ENCODE measurements at regions not wholly inside any gene's neighbourhood (a gene's known extent, or its start where the extent isn't known, plus 50 kb on each side); places are given as distances from the start of the nearest gene placed in this dataset.
A peak's percentile ranks its signal among the peaks of the same experiment; 100 is the strongest.
"Not testable (repeated sequence)": the region's sequence is repeated elsewhere in the genome, so short reads cannot be mapped to it uniquely, and the experiment has no call there.

- Histone ChIP-seq H3K4me3 (no peak overlapping the region), H3K9me3 (no peaks in the 10 kb centered on the region), H3K4me1 (peaks cover 38% of the 10 kb centered on the region), H3K27me3 (no peaks in the 10 kb centered on the region), H3K36me3 (ENCODE audit: low read depth, missing control alignments) (no peaks in the 10 kb centered on the region), H3K27ac (peak overlapping the region in 1 of 2 donors; percentile 47)
- intact Hi-C loops (cut with DNase I; ENCODE audit: low total_unique reads), result no loop called here
- WGBS, 2 donors, result 48 to 49% methylated on average over 7 of the region's 7 CpGs
- peak; percentile 42 for DNase-seq
- no peak for TF ChIP-seq POLR2A (IDR thresholded peaks at IDR 0.05)
- TF ChIP-seq CTCF (IDR thresholded peaks at IDR 0.05), result no peak
Observed at GRCh38 chr1:94755675-94756074, 64.5 kb upstream of the SLC44A3 start.

- DNase-seq; H3K4me3 ChIP-seq; intact Hi-C loops (cut with DNase I; ENCODE audit: low total_unique reads); H3K27me3 ChIP-seq; H3K36me3 ChIP-seq (ENCODE audit: low read depth, missing control alignments); H3K9me3 ChIP-seq: not testable (repeated sequence)
- WGBS, 2 donors, result 67 to 76% methylated on average over 3 of the region's 3 CpGs
- Histone ChIP-seq H3K4me1 (peaks cover 38% of the 10 kb centered on the region), H3K27ac (peak overlapping the region in 1 of 2 donors; percentile 47)
Observed at GRCh38 chr1:94755016-94755415, 65.1 kb upstream of the SLC44A3 start.

- Histone ChIP-seq H3K4me3 (no peak overlapping the region), H3K36me3 (ENCODE audit: low read depth, missing control alignments) (no peaks in the 10 kb centered on the region), H3K27me3 (no peaks in the 10 kb centered on the region), H3K4me1 (peaks cover 38% of the 10 kb centered on the region), H3K27ac (peak overlapping the region; percentile 21 to 47), H3K9me3 (no peaks in the 10 kb centered on the region)
- intact Hi-C loops (cut with DNase I; ENCODE audit: low total_unique reads), result no loop called here
- WGBS, 2 donors, result 54 to 78% methylated on average over 4 of the region's 4 CpGs
- no peak for TF ChIP-seq POLR2A (IDR thresholded peaks at IDR 0.05)
- no peak for TF ChIP-seq CTCF (IDR thresholded peaks at IDR 0.05)
- DNase-seq, result no peak
Observed at GRCh38 chr1:94754570-94754969, 65.6 kb upstream of the SLC44A3 start.

GRCh38 chr1:94754095-94754494 lies 66.1 kb upstream of the SLC44A3 start:
- intact Hi-C loops (cut with DNase I; ENCODE audit: low total_unique reads), result no loop called here
- 48 to 52% methylated on average over 2 of the region's 2 CpGs for WGBS, 2 donors
- DNase-seq, result no peak

GRCh38 chr1:94753171-94753972 lies 66.8 kb upstream of the SLC44A3 start:
- H3K27ac ChIP-seq, result peak overlapping the region; percentile 21 to 47
- peaks cover 38% of the 10 kb centered on the region for H3K4me1 ChIP-seq
- intact Hi-C loops (cut with DNase I; ENCODE audit: low total_unique reads), result no loop called here
- H3K4me3 ChIP-seq, result no peak overlapping the region
- peak; percentile 53 for DNase-seq
- H3K9me3 ChIP-seq, result no peaks in the 10 kb centered on the region
- no peak for TF ChIP-seq POLR2A (IDR thresholded peaks at IDR 0.05)
- TF ChIP-seq CTCF (IDR thresholded peaks at IDR 0.05), result no peak
- no peaks in the 10 kb centered on the region for H3K27me3 ChIP-seq
- 33 to 35% methylated on average over 6 of the region's 6 CpGs for WGBS, 2 donors
- H3K36me3 ChIP-seq (ENCODE audit: low read depth, missing control alignments), result no peaks in the 10 kb centered on the region

More at GRCh38 chr1:94754095-94754494, 66.1 kb upstream of the SLC44A3 start:
- Histone ChIP-seq H3K9me3 (no peaks in the 10 kb centered on the region), H3K4me3 (no peak overlapping the region), H3K4me1 (peaks cover 38% of the 10 kb centered on the region), H3K27ac (peak overlapping the region; percentile 21 to 47), H3K27me3 (no peaks in the 10 kb centered on the region), H3K36me3 (ENCODE audit: low read depth, missing control alignments) (no peaks in the 10 kb centered on the region)
- TF ChIP-seq POLR2A (IDR thresholded peaks at IDR 0.05) (no peak), CTCF (IDR thresholded peaks at IDR 0.05) (no peak)

- 81 to 98% methylated on average over 5 of the region's 5 CpGs for WGBS, 2 donors
- H3K4me1 ChIP-seq, result peaks cover 33% of the 10 kb centered on the region
- H3K27me3 ChIP-seq; DNase-seq; H3K9me3 ChIP-seq; H3K27ac ChIP-seq; H3K4me3 ChIP-seq; H3K36me3 ChIP-seq (ENCODE audit: low read depth, missing control alignments); intact Hi-C loops (cut with DNase I; ENCODE audit: low total_unique reads): not testable (repeated sequence)
Observed at GRCh38 chr1:94751483-94751882, 68.7 kb upstream of the SLC44A3 start.

Data from testis (tissue), 2 donors.